OCI-LY7 (cell line): ENCODE measurements at regions not wholly inside any gene's neighbourhood (a gene's known extent, or its start where the extent isn't known, plus 50 kb on each side); places are given as distances from the start of the nearest gene placed in this dataset.
"Not testable (repeated sequence)": the region's sequence is repeated elsewhere in the genome, so short reads cannot be mapped to it uniquely, and the experiment has no call there.

Experiments used
- CTCF ChIP-seq: fragments of 200-600 bp; sonication (generic); conservative IDR thresholded peaks from 2 replicates; pipeline ENCODE4 v1.5.1; 2014; ENCODE audit warnings: mild to moderate bottlenecking, antibody characterized with exemption, low read length, moderate library complexity, mixed read lengths
- EZH2phosphoT487 ChIP-seq: fragments of 200-600 bp; sonication (generic); IDR thresholded peaks from 2 replicates; pipeline ENCODE4 v1.6.1; 2018; ENCODE audit warnings: low read depth, borderline replicate concordance, mild to moderate bottlenecking, mixed run types, antibody characterized with exemption, low read length, moderate library complexity, mixed read lengths

GRCh38 chr2:174671532-174671931, 73.9 kb upstream of the WIPF1 start:
- not testable (repeated sequence) for TF ChIP-seq CTCF, EZH2phosphoT487
